GM12864 (cell line): ENCODE measurements at regions not wholly inside any gene's neighbourhood (a gene's known extent, or its start where the extent isn't known, plus 50 kb on each side); places are given as distances from the start of the nearest gene placed in this dataset.

Source experiments
- DNase-seq: peaks from one replicate; pipeline ENCODE4 v3.0.0-alpha.2; 2011; ENCODE audit warnings: low read depth
- H3K4me3 ChIP-seq: 2 replicates; pipeline ENCODE4 v1.5.1; 2011; ENCODE audit warnings: mild to moderate bottlenecking, low read depth, low read length, control low read depth
- TF ChIP-seq, protein P1 (sequence below): IDR thresholded peaks from 2 replicates; pipeline ENCODE4 v1.5.1; 2011; ENCODE audit warnings: low read depth, mild to moderate bottlenecking, moderate library complexity, low read length, control low read depth, inconsistent platforms; ENCODE audit errors: missing control alignments

DNA sequence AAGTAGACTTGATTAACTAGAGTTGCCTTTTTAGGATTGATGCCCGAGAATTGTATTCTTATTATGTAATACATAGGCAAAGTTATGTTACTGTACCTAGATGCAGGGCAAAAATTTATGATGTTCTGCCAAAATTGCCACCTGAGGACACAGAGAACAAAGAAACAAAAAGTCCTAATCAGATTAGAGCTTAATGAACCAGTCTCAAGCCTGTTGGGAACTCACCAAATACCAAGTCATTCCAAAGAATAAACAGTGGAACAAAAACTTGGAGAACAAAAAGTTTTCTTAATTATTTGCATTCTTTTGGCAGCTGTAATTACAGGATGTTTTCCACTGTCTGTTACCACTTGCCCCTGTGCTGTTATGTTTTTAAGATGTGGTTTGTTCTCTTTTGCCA lies 154.7 kb upstream of the SGK1 start:
- no peak overlapping the region for H3K4me3 ChIP-seq
- DNase-seq = no peak
- TF ChIP-seq, protein P1, sequence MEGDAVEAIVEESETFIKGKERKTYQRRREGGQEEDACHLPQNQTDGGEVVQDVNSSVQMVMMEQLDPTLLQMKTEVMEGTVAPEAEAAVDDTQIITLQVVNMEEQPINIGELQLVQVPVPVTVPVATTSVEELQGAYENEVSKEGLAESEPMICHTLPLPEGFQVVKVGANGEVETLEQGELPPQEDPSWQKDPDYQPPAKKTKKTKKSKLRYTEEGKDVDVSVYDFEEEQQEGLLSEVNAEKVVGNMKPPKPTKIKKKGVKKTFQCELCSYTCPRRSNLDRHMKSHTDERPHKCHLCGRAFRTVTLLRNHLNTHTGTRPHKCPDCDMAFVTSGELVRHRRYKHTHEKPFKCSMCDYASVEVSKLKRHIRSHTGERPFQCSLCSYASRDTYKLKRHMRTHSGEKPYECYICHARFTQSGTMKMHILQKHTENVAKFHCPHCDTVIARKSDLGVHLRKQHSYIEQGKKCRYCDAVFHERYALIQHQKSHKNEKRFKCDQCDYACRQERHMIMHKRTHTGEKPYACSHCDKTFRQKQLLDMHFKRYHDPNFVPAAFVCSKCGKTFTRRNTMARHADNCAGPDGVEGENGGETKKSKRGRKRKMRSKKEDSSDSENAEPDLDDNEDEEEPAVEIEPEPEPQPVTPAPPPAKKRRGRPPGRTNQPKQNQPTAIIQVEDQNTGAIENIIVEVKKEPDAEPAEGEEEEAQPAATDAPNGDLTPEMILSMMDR = no peak

DNA sequence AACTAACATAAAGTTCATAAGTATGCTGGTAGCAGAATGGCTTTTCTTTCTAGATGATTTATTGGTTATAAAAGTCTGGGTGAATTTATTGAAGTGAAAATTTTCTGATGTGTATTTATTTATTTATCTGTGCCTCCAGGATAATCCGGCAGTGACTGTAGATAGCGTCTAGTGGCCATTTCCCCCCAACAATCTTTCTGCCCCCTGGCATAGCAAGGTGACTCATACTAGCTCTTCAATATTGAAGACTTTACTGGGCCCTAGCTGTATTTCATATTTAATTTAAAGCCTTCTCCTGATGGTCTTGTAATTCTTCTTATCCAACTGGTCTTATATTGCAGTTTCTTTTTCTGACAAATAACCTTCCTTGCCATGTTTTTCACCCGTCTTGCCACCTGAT lies 154.1 kb upstream of the SGK1 start:
- TF ChIP-seq, protein P1 = no peak
- no peak for DNase-seq
- no peak overlapping the region for H3K4me3 ChIP-seq

DNA sequence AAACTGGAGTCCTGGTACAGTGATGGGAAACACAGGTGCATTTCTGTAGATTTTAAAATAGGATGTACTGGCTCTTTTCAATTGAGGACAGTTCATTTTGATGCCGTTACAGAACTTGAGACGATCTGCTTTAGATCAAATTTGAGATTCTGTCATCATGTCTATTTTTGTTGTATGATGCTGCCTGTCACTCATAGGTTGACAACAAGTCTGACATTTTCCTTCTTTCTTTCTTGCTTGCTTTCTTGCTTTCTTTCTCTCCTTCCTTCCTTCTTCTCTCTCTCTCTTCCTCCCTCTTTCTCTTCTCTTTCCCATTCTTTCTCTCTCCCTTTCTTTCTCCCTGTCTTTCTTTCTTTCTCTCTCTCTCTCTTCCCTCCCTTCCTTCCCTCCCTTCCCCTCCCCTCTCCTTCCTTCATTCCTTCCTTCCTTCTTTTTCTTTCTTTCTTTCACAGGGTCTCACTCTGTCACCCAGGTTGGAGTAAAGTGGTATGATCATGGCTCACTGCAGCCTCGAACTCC lies 152.6 kb upstream of the SGK1 start:
- TF ChIP-seq, protein P1 = no peak
- H3K4me3 ChIP-seq = no peak overlapping the region
- DNase-seq = no peak

DNA sequence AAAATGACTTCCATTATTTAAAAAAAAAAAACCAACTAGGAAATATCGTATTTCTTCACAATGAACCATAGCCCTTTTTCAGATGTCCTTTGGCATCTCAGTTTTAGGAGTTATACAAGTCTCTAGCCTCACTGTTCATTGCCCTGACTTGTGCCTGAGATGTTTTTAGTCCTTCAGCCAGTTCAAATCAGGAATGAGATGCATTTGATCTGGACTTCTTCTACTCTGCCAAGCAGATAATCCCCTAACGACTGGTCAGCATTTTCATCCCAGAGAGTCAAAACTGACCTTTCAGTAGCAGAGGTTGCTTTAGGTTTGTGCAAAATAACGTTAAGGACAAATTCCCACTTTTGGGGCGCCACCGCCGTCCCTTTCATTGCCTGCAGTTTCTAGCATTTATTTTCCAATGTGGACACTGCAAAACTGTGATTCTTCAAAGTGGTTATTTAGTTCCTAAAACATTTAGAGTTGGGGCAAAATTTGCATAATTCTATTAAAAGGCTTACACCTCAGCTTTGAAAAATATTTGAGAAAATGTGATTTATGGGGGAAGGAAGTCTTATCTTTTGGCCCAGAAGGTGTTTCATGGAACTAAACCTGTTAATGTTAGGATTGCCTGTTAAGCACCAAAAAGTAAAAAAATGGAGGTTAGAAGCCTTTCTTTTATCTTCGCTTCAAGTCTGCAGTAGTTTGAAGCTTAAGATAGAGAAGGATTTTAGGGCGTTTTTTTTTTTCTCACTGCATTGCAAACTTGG lies 152.0 kb upstream of the SGK1 start:
- H3K4me3 ChIP-seq = no peak overlapping the region
- TF ChIP-seq, protein P1 = no peak
- DNase-seq = no peak

DNA sequence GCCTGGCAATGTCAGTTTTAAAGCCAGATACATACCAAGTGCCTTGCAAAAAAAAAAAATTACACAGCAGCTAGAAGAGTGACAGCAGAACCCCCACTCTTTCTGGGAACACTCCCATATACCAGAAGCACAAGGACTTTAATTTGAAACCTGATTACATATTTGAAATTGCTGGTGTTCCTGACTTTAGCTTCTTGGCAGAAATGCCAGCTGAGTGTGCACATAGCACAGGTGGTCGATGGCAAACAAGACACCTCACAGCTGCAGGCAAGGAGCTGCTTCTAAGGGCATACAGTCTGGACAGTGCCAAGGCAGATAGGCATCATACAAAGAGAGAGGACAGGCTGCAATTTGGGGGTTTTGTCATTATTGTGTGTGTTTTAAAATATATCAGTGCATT lies 150.7 kb upstream of the SGK1 start:
- no peak for DNase-seq
- H3K4me3 ChIP-seq = no peak overlapping the region
- TF ChIP-seq, protein P1 = no peak

DNA sequence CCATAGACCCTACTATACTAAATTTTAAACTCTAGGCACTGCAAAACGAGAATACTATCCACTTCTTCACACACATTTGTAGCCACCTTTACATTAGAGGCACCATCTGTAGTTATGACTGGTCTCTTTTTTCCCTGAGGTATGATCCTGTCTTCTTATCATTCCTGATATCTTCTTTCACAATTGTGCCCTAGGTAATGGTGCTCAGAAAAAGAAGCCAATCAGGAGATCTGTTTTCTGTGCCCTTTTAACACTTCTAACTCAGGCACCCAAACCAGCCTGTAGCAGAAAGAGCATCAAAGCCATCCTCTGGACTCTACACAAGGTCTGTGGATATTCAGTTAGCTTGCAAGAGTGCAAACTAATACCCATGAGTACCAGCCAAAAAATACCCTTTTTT lies 149.7 kb upstream of the SGK1 start:
- no peak for DNase-seq
- TF ChIP-seq, protein P1 = no peak
- no peak overlapping the region for H3K4me3 ChIP-seq

DNA sequence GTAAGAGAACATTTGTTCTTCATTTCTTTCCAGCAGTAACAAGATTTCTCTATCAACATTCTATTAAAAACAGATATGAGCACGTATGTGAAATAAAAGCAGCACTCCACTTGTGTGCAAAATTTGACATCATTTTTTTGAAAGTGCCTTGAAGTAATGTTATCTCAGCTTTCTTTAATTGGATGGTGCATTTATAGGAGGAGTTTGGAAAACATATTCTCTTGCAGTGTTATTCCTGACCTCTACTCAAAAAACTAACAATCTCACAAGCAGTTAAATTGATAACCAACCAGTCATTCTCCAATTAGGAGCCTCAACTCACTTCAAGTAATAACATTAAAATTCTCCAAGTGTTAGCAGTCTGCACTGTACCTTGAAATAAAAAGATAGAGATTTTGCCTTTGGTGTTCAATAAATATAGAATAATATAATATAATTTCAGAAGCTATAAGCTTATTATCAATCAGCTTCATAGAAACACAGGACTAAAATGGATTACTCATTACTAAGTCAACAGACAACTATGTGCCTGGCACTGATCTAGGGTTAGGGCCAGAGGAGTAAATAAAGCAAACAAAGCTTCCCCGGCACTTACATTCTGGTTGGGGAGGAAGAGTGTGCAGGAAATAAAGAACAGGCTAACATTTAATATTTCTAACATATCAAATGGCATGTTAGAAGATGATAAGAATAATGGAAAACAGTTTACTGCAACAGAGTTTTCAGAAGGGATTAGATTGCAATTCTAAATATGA lies 149.0 kb upstream of the SGK1 start:
- no peak overlapping the region for H3K4me3 ChIP-seq
- DNase-seq = no peak
- TF ChIP-seq, protein P1 = no peak
